Right ventricle myocardium superior (tissue), 1 donor: ENCODE measurements at regions not wholly inside any gene's neighbourhood (a gene's known extent, or its start where the extent isn't known, plus 50 kb on each side); places are given as distances from the start of the nearest gene placed in this dataset.

Experiments
- ATAC-seq: fragments of 200-7000 bp; cut with Tn5 transposase; one replicate; pipeline ENCODE4 v1.9.1; 2020; ENCODE audit warnings: mild to moderate bottlenecking; ENCODE audit not compliant: poor library complexity
- DNase-seq: peaks from one replicate; pipeline ENCODE4 v3.0.0-alpha.2; 2020
- intact Hi-C: fragments of 100-400 bp; cut with DNase I; formaldehyde crosslinking; loops from one replicate; pipeline ENCODE4 v1.11.2; 2022
- donor health status: DM: no; HTN: yes; CAD: no; lungs with severe emphysema.

- intact Hi-C loops, result loop anchor here (10.0 kb wide), 1 partner anchor 341 kb away; no protein-coding TSS in a partner anchor
- ATAC-seq, result no peak
Observed at GRCh38 chr6:134515986-134516385, 198.1 kb upstream of the SGK1 start.

GRCh38 chr6:134512981-134513391 is 195.1 kb upstream of the SGK1 start:
- peak; percentile 26 for ATAC-seq
- DNase-seq, result peak; percentile 80
- intact Hi-C loops, result loop anchor here (10.0 kb wide), 1 partner anchor 338 kb away; no protein-coding TSS in a partner anchor

More at GRCh38 chr6:134515986-134516385, 198.1 kb upstream of the SGK1 start:
- no peak for DNase-seq

GRCh38 chr6:134511984-134512683 is 194.2 kb upstream of the SGK1 start:
- ATAC-seq, result no peak
- no peak for DNase-seq
- intact Hi-C loops, result loop anchor here (10.0 kb wide), 1 partner anchor 337 kb away; no protein-coding TSS in a partner anchor

GRCh38 chr6:134510920-134511319 is 193.0 kb upstream of the SGK1 start:
- DNase-seq (no peak), ATAC-seq (no peak)
- intact Hi-C loops, result loop anchor here (10.0 kb wide), 1 partner anchor 336 kb away; no protein-coding TSS in a partner anchor

- intact Hi-C loops, result loop anchor here (10.0 kb wide), 1 partner anchor 335 kb away; no protein-coding TSS in a partner anchor
- DNase-seq, result no peak
- ATAC-seq, result no peak
Observed at GRCh38 chr6:134510142-134510541, 192.2 kb upstream of the SGK1 start.

- ATAC-seq (no peak), DNase-seq (no peak)
- intact Hi-C loops, result no loop called here
Observed at GRCh38 chr6:134508862-134509498, 191.1 kb upstream of the SGK1 start.

- ATAC-seq (no peak), DNase-seq (no peak)
- intact Hi-C loops, result no loop called here
Observed at GRCh38 chr6:134506162-134506561, 188.2 kb upstream of the SGK1 start.

- no peak for ATAC-seq
- DNase-seq, result no peak
- intact Hi-C loops, result no loop called here
Observed at GRCh38 chr6:134503585-134504281, 185.8 kb upstream of the SGK1 start.

GRCh38 chr6:134502614-134503549 is 185.0 kb upstream of the SGK1 start:
- intact Hi-C loops, result no loop called here
- ATAC-seq (no peak), DNase-seq (no peak)

- DNase-seq, result no peak
- intact Hi-C loops, result no loop called here
- no peak for ATAC-seq
Observed at GRCh38 chr6:134495890-134496248, 178.0 kb upstream of the SGK1 start.

GRCh38 chr6:134495203-134495889 is 177.4 kb upstream of the SGK1 start:
- DNase-seq, result no peak
- no peak for ATAC-seq
- intact Hi-C loops, result no loop called here

- intact Hi-C loops, result no loop called here
- DNase-seq, result no peak
- ATAC-seq, result no peak
Observed at GRCh38 chr6:134493789-134494188, 175.9 kb upstream of the SGK1 start.

- ATAC-seq (no peak), DNase-seq (no peak)
- intact Hi-C loops, result no loop called here
Observed at GRCh38 chr6:134491477-134491876, 173.6 kb upstream of the SGK1 start.

GRCh38 chr6:134482593-134483270 is 164.8 kb upstream of the SGK1 start:
- DNase-seq, result peak; percentile 65
- intact Hi-C loops, result no loop called here
- peak; percentile 83 for ATAC-seq

- DNase-seq (no peak), ATAC-seq (no peak)
- intact Hi-C loops, result no loop called here
Observed at GRCh38 chr6:134481966-134482365, 164.1 kb upstream of the SGK1 start.

GRCh38 chr6:134480593-134480992 is 162.7 kb upstream of the SGK1 start:
- ATAC-seq (no peak), DNase-seq (no peak)
- intact Hi-C loops, result no loop called here

- intact Hi-C loops, result no loop called here
- DNase-seq (no peak), ATAC-seq (no peak)
Observed at GRCh38 chr6:134478764-134479399, 161.0 kb upstream of the SGK1 start.
